ENCODE measurements at regions not wholly inside any gene's neighbourhood (a gene's known extent, or its start where the extent isn't known, plus 50 kb on each side); places are given as distances from the start of the nearest gene placed in this dataset.

- intact Hi-C loops (cut with micrococcal nuclease), result no loop called here
- H3K56ac ChIP-seq (ENCODE audit: extremely low read depth, insufficient read depth, low read length), result no peak overlapping the region
- peak overlapping the region; percentile 24 for H2AK9ac ChIP-seq (replicated peaks; ENCODE audit: low read depth, low read length, poor library complexity)
- H3K23ac ChIP-seq (ENCODE audit: low read depth, low read length), result no peak overlapping the region
- no peak overlapping the region for H3K27ac ChIP-seq (ENCODE audit: insufficient read depth, low read length)
- no peak overlapping the region for H4K91ac ChIP-seq (ENCODE audit: insufficient read depth, low read depth, low read length)
- H3K4me3 ChIP-seq (ENCODE audit: insufficient read depth, low read depth, low read length), result no peak overlapping the region
- WGBS, 2 experiments (ENCODE audit: extremely low coverage in 2 of 2, insufficient read length in 1 of 2), result 95% methylated on average over 11 of the region's 26 CpGs; no CpG with 5 or more reads in 1 of the 2 experiments
- H3K18ac ChIP-seq (ENCODE audit: low read depth, low read length), result no peak overlapping the region
- ATAC-seq (ENCODE audit: low read depth) (no peak), DNase-seq (no peak)
- peaks cover 3% of the 10 kb centered on the region for H3K9me1 ChIP-seq (ENCODE audit: insufficient read depth, low read length)
- no peaks in the 10 kb centered on the region; the same call in 1 of the 2 replicates for H3K4me1 ChIP-seq (ENCODE audit: control insufficient read depth, insufficient read depth, low read length)
- no peak overlapping the region for H4K8ac ChIP-seq (ENCODE audit: low read depth in 2 of 2, low read length in 2 of 2)
- POLR2A ChIA-PET (ENCODE audit: unreplicated experiment), result no interaction called here
- no TSS peak for BruUV-seq (replicated peaks)
- H2AFZ ChIP-seq (replicated peaks; ENCODE audit: low read length, poor library complexity), result no peak overlapping the region
- TF ChIP-seq BHLHE40 (IDR thresholded peaks at IDR 0.05; ENCODE audit: low read depth, low read length) (no peak), CHD1 (IDR thresholded peaks at IDR 0.05; ENCODE audit: low read depth, low read length) (no peak), RAD21 (IDR thresholded peaks at IDR 0.05; ENCODE audit: low read length) (no peak), SMC3 (IDR thresholded peaks at IDR 0.05; ENCODE audit: low read depth, low read length) (no peak), MAFK (IDR thresholded peaks at IDR 0.05; ENCODE audit: low read depth, low read length) (no peak), RFX5 (IDR thresholded peaks at IDR 0.05; ENCODE audit: low read depth, low read length) (no peak), CEBPB (IDR thresholded peaks at IDR 0.05; ENCODE audit: low read depth, low read length) (no peak), MXI1 (IDR thresholded peaks at IDR 0.05; ENCODE audit: borderline replicate concordance, low read depth, low read length) (no peak), RCOR1 (IDR thresholded peaks at IDR 0.05; ENCODE audit: insufficient replicate concordance, low read length) (no peak)
- TF ChIP-seq, protein P1, sequence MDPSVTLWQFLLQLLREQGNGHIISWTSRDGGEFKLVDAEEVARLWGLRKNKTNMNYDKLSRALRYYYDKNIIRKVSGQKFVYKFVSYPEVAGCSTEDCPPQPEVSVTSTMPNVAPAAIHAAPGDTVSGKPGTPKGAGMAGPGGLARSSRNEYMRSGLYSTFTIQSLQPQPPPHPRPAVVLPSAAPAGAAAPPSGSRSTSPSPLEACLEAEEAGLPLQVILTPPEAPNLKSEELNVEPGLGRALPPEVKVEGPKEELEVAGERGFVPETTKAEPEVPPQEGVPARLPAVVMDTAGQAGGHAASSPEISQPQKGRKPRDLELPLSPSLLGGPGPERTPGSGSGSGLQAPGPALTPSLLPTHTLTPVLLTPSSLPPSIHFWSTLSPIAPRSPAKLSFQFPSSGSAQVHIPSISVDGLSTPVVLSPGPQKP (IDR thresholded peaks at IDR 0.05; ENCODE audit: borderline replicate concordance, low read depth, low read length), result no peak
- TF ChIP-seq, protein P2, sequence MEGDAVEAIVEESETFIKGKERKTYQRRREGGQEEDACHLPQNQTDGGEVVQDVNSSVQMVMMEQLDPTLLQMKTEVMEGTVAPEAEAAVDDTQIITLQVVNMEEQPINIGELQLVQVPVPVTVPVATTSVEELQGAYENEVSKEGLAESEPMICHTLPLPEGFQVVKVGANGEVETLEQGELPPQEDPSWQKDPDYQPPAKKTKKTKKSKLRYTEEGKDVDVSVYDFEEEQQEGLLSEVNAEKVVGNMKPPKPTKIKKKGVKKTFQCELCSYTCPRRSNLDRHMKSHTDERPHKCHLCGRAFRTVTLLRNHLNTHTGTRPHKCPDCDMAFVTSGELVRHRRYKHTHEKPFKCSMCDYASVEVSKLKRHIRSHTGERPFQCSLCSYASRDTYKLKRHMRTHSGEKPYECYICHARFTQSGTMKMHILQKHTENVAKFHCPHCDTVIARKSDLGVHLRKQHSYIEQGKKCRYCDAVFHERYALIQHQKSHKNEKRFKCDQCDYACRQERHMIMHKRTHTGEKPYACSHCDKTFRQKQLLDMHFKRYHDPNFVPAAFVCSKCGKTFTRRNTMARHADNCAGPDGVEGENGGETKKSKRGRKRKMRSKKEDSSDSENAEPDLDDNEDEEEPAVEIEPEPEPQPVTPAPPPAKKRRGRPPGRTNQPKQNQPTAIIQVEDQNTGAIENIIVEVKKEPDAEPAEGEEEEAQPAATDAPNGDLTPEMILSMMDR (conservative IDR thresholded peaks at IDR 0.05; ENCODE audit: low read depth, low read length), result no peak
- no peak overlapping the region for H3K9ac ChIP-seq (ENCODE audit: low read depth, low read length)
- no peak overlapping the region for H2BK15ac ChIP-seq (ENCODE audit: low read depth, low read length)
- no peaks in the 10 kb centered on the region for H3K27me3 ChIP-seq (ENCODE audit: control insufficient read depth, insufficient read depth, low read length)
- no peaks in the 10 kb centered on the region for H3K36me3 ChIP-seq (ENCODE audit: control insufficient read depth, insufficient read depth, low read length)
- H2BK120ac ChIP-seq (ENCODE audit: low read depth, low read length), result no peak overlapping the region
- dilution Hi-C loops (cut with HindIII; ENCODE audit: low sequenced_read_pairs, unreplicated experiment), result no loop called here
- H2BK20ac ChIP-seq (ENCODE audit: low read depth, low read length), result no peak overlapping the region
- no peaks in the 10 kb centered on the region for H3K9me3 ChIP-seq (ENCODE audit: control insufficient read depth, insufficient read depth, low read length)
- CTCF ChIA-PET, result no interaction called here
- no peak overlapping the region for H3K14ac ChIP-seq (replicated peaks; ENCODE audit: low read depth, low read length)
- peaks cover 15 to 33% of the 10 kb centered on the region in 2 experiments; a peak in 3 of 4 replicates for H3K79me1 ChIP-seq (ENCODE audit: low read depth in 1 of 2, low read length in 2 of 2)
- H2BK5ac ChIP-seq (ENCODE audit: low read depth, low read length, poor library complexity, severe bottlenecking), result no peak overlapping the region
- in situ Hi-C loops (cut with MboI; ENCODE audit: low sequenced_read_pairs), result no loop called here
- no peak overlapping the region for H2AK5ac ChIP-seq (ENCODE audit: low read depth, low read length)
- H4K5ac ChIP-seq (ENCODE audit: low read depth, low read length), result no peak overlapping the region
- peaks cover 51% of the 10 kb centered on the region for H4K20me1 ChIP-seq (ENCODE audit: insufficient read depth, low read length)
- no peak overlapping the region for H3K4me2 ChIP-seq (ENCODE audit: low read depth, low read length)
- no peak overlapping the region for H3K4ac ChIP-seq (ENCODE audit: low read depth, low read length)
Measured at GRCh38 chr16:85479972-85480726, 133.0 kb upstream of the GSE1 start.

All from IMR-90 (cell line).